ENCODE measurements at regions not wholly inside any gene's neighbourhood (a gene's known extent, or its start where the extent isn't known, plus 50 kb on each side); places are given as distances from the start of the nearest gene placed in this dataset.
"Not testable (repeated sequence)": the region's sequence is repeated elsewhere in the genome, so short reads cannot be mapped to it uniquely, and the experiment has no call there.

DNA sequence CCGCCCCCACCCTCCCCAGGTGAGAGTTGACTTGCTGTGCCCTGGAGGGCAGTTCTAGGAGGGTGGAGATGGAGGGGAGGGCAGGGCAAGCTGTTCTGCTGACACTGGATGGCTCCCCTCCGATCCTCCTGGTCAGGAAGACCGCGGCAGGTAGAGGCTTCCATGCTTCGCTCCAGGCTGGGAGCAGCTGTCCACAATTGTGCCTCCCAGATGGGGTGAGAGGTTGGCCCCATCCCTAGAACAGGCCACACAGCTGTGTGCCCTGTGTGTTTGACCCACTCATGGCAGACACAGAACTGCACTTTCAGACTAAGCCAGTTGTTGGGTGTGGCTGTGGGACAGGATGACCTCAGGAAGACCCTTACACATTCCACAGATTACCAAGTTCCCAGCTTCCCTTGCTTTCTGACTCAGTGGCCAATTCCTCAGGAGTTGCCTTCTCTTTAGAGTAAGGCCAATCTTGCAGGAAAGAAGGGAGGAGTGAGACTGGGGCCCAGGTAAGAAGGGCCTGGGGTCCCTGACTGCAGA, 72.1 kb upstream of the HSPA9 start:
- DNase-seq = no peak

DNA sequence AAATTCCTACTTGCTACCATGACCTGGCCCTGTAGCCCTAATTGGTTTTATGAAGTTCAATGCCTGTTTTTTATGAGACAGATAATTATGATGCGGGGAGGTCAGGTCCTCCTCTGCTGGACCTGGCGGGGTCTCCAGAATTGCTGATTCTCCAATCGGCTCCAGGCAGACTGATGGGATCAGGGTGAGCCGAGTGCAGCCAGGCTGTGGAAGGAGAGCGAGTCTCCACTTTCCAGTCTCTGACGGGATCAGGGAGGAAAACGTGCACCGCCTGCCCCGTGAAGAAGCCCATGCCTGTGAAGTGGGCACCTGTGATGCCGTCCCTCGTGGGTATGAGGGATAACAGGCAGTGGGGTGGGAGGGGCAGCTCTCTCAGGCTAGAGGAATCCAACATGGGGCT, 71.5 kb upstream of the HSPA9 start:
- DNase-seq = no peak

GRCh38 chr5:138645778-138646575, 70.8 kb upstream of the HSPA9 start:
- no peak for DNase-seq

GRCh38 chr5:138643040-138643791, 68.0 kb upstream of the HSPA9 start:
- DNase-seq = no peak

- peak; percentile 77 for DNase-seq
Observed at GRCh38 chr5:138641547-138642298, 66.5 kb upstream of the HSPA9 start.

DNA sequence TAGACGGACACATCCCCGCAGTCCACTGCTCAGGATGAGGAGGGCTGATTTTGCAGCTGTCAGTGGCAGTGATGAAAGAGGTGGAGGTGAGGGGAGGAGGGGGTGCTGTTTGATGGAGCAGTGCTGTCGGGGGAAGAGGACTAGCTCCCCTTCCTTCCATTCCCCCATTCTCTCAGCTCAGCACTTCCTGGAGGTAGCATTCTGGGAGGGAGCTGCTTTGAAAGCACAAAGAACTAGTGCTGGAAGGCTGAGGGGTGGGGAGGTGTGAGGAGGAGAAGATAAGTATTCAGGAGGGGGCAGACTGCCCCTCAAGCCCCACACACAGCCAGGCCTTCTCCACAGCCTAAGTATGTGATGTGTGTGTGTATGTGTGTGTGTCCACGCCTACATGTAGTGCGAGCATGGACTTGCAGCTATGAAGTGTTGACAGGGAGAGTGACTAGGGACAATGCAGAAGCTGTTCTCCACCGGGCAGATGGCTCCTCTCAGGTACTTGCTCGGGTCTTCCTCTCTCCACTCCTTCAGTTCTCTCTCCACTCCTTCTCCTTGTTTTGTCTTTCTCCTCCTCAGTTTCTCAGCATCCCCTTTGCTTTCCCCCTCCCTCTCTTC, 65.5 kb upstream of the HSPA9 start:
- no peak for DNase-seq

DNA sequence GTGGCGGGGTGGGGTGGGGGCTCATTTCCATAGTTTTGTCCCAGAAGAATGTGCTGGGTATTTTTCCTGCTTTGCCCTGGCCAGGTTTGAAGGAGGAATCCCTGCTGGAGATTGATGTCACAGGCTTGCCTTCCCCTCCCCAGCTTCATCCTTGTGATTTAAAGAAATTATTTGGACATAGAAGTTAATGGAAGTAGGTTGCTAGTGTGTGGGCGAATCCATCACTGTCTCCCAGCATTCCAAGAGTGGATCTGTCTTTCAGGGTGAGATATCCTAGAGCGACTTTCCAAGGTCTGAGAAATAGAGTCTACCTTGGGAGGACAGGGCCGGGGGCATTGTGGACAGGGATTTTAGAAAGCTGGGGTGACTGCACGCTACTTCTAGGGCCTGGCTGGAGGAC, 64.9 kb upstream of the HSPA9 start:
- DNase-seq = no peak

GRCh38 chr5:138639326-138639725, 64.1 kb upstream of the HSPA9 start:
- no peak for DNase-seq

DNA sequence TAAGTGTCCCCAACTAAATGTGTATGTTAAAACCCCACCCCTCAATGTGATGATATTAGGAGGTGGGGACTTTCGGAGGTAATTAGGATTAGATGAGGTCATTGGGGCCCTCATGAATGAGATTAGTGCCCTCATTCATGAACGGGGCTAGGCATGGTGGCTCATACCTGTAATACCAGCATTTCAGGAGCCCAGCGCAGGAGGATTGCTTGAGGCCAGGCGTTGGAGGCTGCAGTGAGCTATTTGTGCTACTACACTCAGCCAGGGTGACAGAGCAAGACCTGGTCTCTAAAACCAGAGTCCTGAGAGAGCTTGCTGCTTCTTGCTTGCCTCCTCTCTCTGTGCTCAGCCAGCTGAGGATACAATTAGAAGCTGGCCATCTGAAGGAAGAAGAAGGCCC, 62.1 kb upstream of the HSPA9 start:
- no peak for DNase-seq

GRCh38 chr5:138636398-138636944, 61.3 kb upstream of the HSPA9 start:
- no peak for DNase-seq

DNA sequence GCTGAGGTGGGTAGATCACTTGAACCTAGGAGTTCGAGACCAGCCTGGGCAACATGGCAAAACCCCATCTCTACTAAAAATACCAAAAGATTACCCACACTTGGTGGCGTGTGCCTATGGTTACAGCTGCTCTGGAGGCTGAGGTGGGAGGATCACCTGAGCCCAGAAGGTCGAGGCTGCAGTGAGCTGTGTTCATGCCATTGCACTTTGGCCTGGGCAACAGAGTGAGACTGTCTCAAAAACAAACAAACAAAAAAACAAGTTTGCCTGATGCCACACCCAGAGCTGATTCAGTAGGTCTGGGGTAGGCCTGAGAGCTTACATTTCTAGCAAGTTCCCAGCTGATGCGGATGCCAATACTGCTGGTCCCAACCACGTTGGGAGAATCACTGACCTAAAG, 60.5 kb upstream of the HSPA9 start:
- DNase-seq = no peak

- no peak for DNase-seq
Observed at GRCh38 chr5:138635265-138635664, 60.1 kb upstream of the HSPA9 start.

DNA sequence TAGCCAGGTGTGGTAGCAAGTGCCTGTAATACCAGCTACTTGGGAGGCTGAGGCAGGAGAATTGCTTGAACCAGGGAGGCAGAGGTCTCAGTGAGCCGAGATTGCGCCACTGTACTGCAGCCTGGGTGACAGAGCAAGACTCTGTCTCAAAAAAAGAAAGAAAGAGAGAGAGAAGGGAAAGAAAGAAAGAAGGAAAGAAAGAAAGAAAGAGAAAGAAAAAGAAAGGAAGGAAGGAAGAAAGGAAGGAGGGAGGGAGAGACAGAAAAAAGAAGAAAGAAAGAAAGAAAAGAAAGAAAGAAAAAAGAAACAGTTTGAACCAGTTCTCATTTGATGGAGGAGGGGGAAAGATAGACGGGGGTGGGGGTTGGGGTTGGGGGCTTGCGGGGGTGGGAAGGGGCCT, 59.6 kb upstream of the HSPA9 start:
- DNase-seq = not testable (repeated sequence)

DNA sequence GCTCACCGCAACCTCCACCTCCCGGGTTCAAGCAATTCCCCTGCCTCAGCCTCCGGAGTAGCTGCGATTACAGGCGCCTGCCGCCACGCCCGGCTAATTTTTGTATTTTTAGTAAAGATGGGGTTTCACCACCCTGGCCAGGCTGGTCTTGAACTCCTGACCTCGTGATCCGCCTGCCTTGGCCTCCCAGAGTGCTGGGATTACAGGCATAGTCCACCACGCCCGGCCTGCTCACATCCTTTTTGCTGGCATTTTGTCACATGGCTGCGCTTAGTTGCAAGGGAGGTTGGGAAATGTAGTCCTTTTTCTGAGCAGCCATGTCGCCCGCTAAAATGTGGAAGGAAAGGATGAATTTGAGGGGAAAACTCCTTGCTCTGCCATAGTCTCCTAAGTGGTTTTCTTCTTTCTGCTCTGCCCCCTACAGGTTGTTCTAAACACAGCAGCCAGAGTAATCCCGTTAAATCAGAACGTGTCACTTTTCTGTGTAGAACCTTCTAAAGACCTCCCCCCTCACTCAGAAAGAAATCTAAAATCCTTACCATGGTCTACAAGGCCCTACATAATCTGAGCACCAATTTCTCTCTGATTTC, 57.8 kb upstream of the HSPA9 start:
- DNase-seq = no peak

- no peak for DNase-seq
Observed at GRCh38 chr5:138631096-138631928, 56.1 kb upstream of the HSPA9 start.

- DNase-seq = no peak
Observed at GRCh38 chr5:138629392-138629791, 54.2 kb upstream of the HSPA9 start.

DNA sequence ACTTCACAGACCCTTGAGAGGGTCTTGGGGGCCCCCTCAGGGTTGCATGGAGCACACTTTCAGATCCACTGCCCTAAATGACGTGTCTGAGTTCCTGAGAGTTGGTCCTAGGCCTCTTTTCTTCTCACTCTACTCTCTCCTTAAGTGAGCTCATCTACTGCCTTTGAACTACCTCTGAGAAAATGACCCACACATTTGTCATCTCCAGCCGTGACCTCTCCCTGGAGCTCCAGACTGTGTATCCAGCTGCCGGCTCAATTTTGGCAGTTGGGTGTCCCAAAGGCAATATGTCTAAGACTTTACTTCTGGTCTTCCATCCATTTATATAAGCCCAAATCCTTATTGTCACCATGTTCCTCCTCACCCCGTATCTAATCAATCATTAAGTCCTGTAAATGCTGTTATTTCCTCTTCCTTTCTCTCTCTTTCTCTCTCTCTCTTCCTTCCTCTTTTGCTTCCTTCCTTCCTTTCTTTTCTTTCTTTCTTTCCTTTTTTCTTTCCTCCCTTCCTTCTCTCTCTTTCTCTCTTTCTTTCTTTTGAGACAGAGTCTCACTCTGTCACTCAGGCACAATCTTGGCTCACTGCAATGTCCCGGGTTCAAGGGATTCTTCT, 51.2 kb upstream of the HSPA9 start:
- no peak for DNase-seq

GRCh38 chr5:138625134-138625533, 49.9 kb upstream of the HSPA9 start:
- DNase-seq = no peak

Data from stimulated activated CD4-positive, alpha-beta T cell treated with anti-CD3 and anti-CD28 coated beads, Interleukin-4, amount 100 ng/mL, for 1 hour (primary cell).